DOHH2 (cell line): ENCODE measurements at regions not wholly inside any gene's neighbourhood (a gene's known extent, or its start where the extent isn't known, plus 50 kb on each side); places are given as distances from the start of the nearest gene placed in this dataset.

Experiments used
- H3F3A ChIP-seq: fragments of 200-600 bp; sonication (generic), shearing (Covaris generic); 2 replicates; pipeline ENCODE4 v1.6.0; 2016; ENCODE audit warnings: antibody characterized with exemption, mild to moderate bottlenecking; ENCODE audit not compliant: control insufficient read depth, insufficient read depth
- H3K27ac ChIP-seq: fragments of 200-600 bp; sonication (generic); 2 replicates; pipeline ENCODE4 v1.5.1; 2014; ENCODE audit warnings: low read depth, mild to moderate bottlenecking, low read length, moderate library complexity
- H3K27me3 ChIP-seq: fragments of 200-600 bp; sonication (generic); 2 replicates; pipeline ENCODE4 v1.6.1; 2014; ENCODE audit warnings: mild to moderate bottlenecking, low read length, mixed read lengths; ENCODE audit not compliant: control insufficient read depth
- H3K36me3 ChIP-seq: fragments of 200-600 bp; sonication (generic); 2 replicates; pipeline ENCODE4 v1.6.1; 2014; ENCODE audit warnings: mild to moderate bottlenecking, low read length, moderate library complexity, mixed read lengths; ENCODE audit not compliant: control insufficient read depth
- H3K4me1 ChIP-seq: fragments of 200-600 bp; sonication (generic); 2 replicates; pipeline ENCODE4 v1.6.1; 2014; ENCODE audit warnings: mild to moderate bottlenecking, low read length, mixed read lengths; ENCODE audit not compliant: control insufficient read depth
- H3K4me2 ChIP-seq: fragments of 200-600 bp; sonication (generic); 2 replicates; pipeline ENCODE4 v1.6.0; 2014; ENCODE audit warnings: mild to moderate bottlenecking, low read length, moderate library complexity
- H3K4me3 ChIP-seq: fragments of 200-600 bp; sonication (generic); 2 replicates; pipeline ENCODE4 v1.5.1; 2014; ENCODE audit warnings: mild to moderate bottlenecking, low read length, mixed read lengths
- H3K79me2 ChIP-seq: fragments of 200-600 bp; sonication (generic); 2 replicates; pipeline ENCODE4 v1.6.1; 2014; ENCODE audit warnings: mild to moderate bottlenecking, low read length, mixed read lengths; ENCODE audit not compliant: control insufficient read depth
- H3K9me2 ChIP-seq: fragments of 200-600 bp; sonication (generic); replicated peaks from 2 replicates; pipeline ENCODE4 v1.6.1; 2014; ENCODE audit warnings: mild to moderate bottlenecking, low read length, mixed read lengths; ENCODE audit not compliant: control insufficient read depth
- H3K9me3 ChIP-seq: fragments of 200-600 bp; sonication (generic); 2 replicates; pipeline ENCODE4 v1.6.1; 2014; ENCODE audit warnings: antibody characterized with exemption, low read length, mixed read lengths; ENCODE audit not compliant: control insufficient read depth, insufficient read depth
- H4K20me1 ChIP-seq: fragments of 200-600 bp; sonication (generic); 2 replicates; pipeline ENCODE4 v1.6.0; 2014; ENCODE audit warnings: low read depth, mild to moderate bottlenecking, antibody characterized with exemption, low read length, moderate library complexity; ENCODE audit not compliant: control insufficient read depth, insufficient read depth
- CTCF ChIP-seq: fragments of 200-600 bp; sonication (generic); IDR thresholded peaks from one replicate; pipeline ENCODE4 v1.5.1; 2014; ENCODE audit warnings: antibody characterized with exemption, mild to moderate bottlenecking, low read depth, low read length; ENCODE audit not compliant: poor library complexity, severe bottlenecking
- EZH2phosphoT487 ChIP-seq: fragments of 200-600 bp; sonication (generic); IDR thresholded peaks from 2 replicates; pipeline ENCODE4 v1.6.1; 2017; ENCODE audit warnings: borderline replicate concordance, mild to moderate bottlenecking, antibody characterized with exemption, low read length, moderate library complexity, mixed read lengths

- Histone ChIP-seq H3K9me2 (no peaks in the 10 kb centered on the region), H3K9me3 (no peaks in the 10 kb centered on the region), H3K36me3 (no peaks in the 10 kb centered on the region), H4K20me1 (no peaks in the 10 kb centered on the region), H3K27me3 (no peaks in the 10 kb centered on the region), H3K27ac (no peak overlapping the region), H3K4me3 (no peak overlapping the region), H3K79me2 (no peaks in the 10 kb centered on the region), H3K4me1 (no peaks in the 10 kb centered on the region), H3K4me2 (no peak overlapping the region), H3F3A (no peaks in the 10 kb centered on the region)
- TF ChIP-seq CTCF (no peak), EZH2phosphoT487 (no peak)
Observed at GRCh38 chr2:56707650-56708049, 523.9 kb downstream of the CCDC85A start.

- Histone ChIP-seq H3K4me2 (no peak overlapping the region), H3K27ac (no peak overlapping the region), H3K4me1 (no peaks in the 10 kb centered on the region), H3F3A (no peaks in the 10 kb centered on the region), H3K9me3 (no peaks in the 10 kb centered on the region), H3K4me3 (no peak overlapping the region), H3K36me3 (no peaks in the 10 kb centered on the region), H4K20me1 (no peaks in the 10 kb centered on the region), H3K79me2 (no peaks in the 10 kb centered on the region), H3K27me3 (no peaks in the 10 kb centered on the region), H3K9me2 (no peaks in the 10 kb centered on the region)
- no peak for TF ChIP-seq EZH2phosphoT487
- TF ChIP-seq CTCF, result no peak
Observed at GRCh38 chr2:56709181-56709580, 525.4 kb downstream of the CCDC85A start.

- no peaks in the 10 kb centered on the region for H3K36me3 ChIP-seq
- H3F3A ChIP-seq, result no peaks in the 10 kb centered on the region
- H3K4me2 ChIP-seq, result no peak overlapping the region
- H3K4me3 ChIP-seq, result no peak overlapping the region
- H3K9me2 ChIP-seq, result no peaks in the 10 kb centered on the region
- no peaks in the 10 kb centered on the region for H3K9me3 ChIP-seq
- TF ChIP-seq CTCF (no peak), EZH2phosphoT487 (no peak)
- no peak overlapping the region for H3K27ac ChIP-seq
- no peaks in the 10 kb centered on the region for H3K4me1 ChIP-seq
- no peaks in the 10 kb centered on the region for H3K79me2 ChIP-seq
- H4K20me1 ChIP-seq, result no peaks in the 10 kb centered on the region
- H3K27me3 ChIP-seq, result no peaks in the 10 kb centered on the region
Observed at GRCh38 chr2:56713161-56713676, 529.4 kb downstream of the CCDC85A start.
